CD4-positive, alpha-beta T cell (primary cell): ENCODE measurements at regions not wholly inside any gene's neighbourhood (a gene's known extent, or its start where the extent isn't known, plus 50 kb on each side); places are given as distances from the start of the nearest gene placed in this dataset.
"Not testable (repeated sequence)": the region's sequence is repeated elsewhere in the genome, so short reads cannot be mapped to it uniquely, and the experiment has no call there.

ENCODE experiments used
- ATAC-seq: fragments of 200-7000 bp; cut with Tn5 transposase; one replicate; pipeline ENCODE4 v1.10.0; 2022; ENCODE audit warnings: mild to moderate bottlenecking; ENCODE audit not compliant: poor library complexity
- CTCF ChIA-PET: fragments of 350-600 bp; sonication (Branson Sonifier 250); formaldehyde crosslinking; loops from one replicate; lab custom pipeline; 2021; ENCODE audit warnings: antibody characterized with exemption, inconsistent platforms; lab: Charles Lee
- POLR2A ChIA-PET: fragments of 350-600 bp; sonication (Branson Sonifier 250); formaldehyde crosslinking; loops from one replicate; lab custom pipeline; 2021; ENCODE audit warnings: antibody characterized with exemption, inconsistent platforms; lab: Charles Lee
- DNase-seq, 14 experiments: peaks; one replicate each; pipeline ENCODE4 v3.0.0-alpha.2; 2013 to 2020; ENCODE audit warnings: mixed read lengths in 2 of 14
- H3K27ac ChIP-seq, 2 donors: one replicate each; pipeline versions ENCODE4 v1.5.1 to v1.7.0; 2013; ENCODE audit warnings: low read length in 2 of 2, low read depth in 1 of 2, mild to moderate bottlenecking in 1 of 2
- H3K27me3 ChIP-seq, 2 experiments: 1 replicate in 1 of 2; 2 replicates in 1 of 2; pipeline versions ENCODE4 v1.6.1 to v1.7.0; 2013; ENCODE audit warnings: low read length in 2 of 2, control low read depth in 1 of 2, mild to moderate bottlenecking in 1 of 2, moderate library complexity in 1 of 2; ENCODE audit not compliant: insufficient read depth in 2 of 2, control insufficient read depth in 1 of 2
- H3K36me3 ChIP-seq: one replicate; pipeline ENCODE4 v1.6.1; 2013; ENCODE audit warnings: low read length, control low read depth; ENCODE audit not compliant: insufficient read depth
- H3K4me1 ChIP-seq: one replicate; pipeline ENCODE4 v1.6.1; 2013; ENCODE audit warnings: low read length, control low read depth; ENCODE audit not compliant: insufficient read depth
- H3K4me3 ChIP-seq: one replicate; pipeline ENCODE4 v1.5.1; 2013; ENCODE audit warnings: mild to moderate bottlenecking, low read length, moderate library complexity
- H3K9me3 ChIP-seq, 2 experiments: 1 replicate in 1 of 2; 2 replicates in 1 of 2; pipeline versions ENCODE4 v1.6.1 to v1.7.0; 2013; ENCODE audit warnings: low read length in 2 of 2, mild to moderate bottlenecking in 2 of 2, control low read depth in 1 of 2, moderate library complexity in 1 of 2; ENCODE audit not compliant: control insufficient read depth in 1 of 2, insufficient read depth in 1 of 2
- H3K27ac Mint-ChIP-seq: one replicate; pipeline ENCODE4 v1.8.0; 2020; ENCODE audit warnings: mixed read lengths
- H3K27me3 Mint-ChIP-seq: one replicate; pipeline ENCODE4 v1.8.0; 2021; ENCODE audit warnings: mixed read lengths
- H3K36me3 Mint-ChIP-seq: one replicate; pipeline ENCODE4 v1.8.0; 2021; ENCODE audit warnings: low read depth, mixed read lengths
- H3K4me1 Mint-ChIP-seq: one replicate; pipeline ENCODE4 v1.8.0; 2021; ENCODE audit warnings: low read depth, mixed read lengths
- H3K4me3 Mint-ChIP-seq: one replicate; pipeline ENCODE4 v1.8.0; 2020; ENCODE audit warnings: mild to moderate bottlenecking, mixed read lengths
- H3K9me3 Mint-ChIP-seq: one replicate; pipeline ENCODE4 v1.8.0; 2020; ENCODE audit warnings: mixed read lengths
- intact Hi-C, 2 experiments: fragments of 100-400 bp; cut with DNase I in 1 of 2; cut with micrococcal nuclease in 1 of 2; formaldehyde crosslinking; loops; one replicate each; pipeline versions ENCODE4 v1.15.1 to v1.9.0; 2023 to 2025; cut with DNase I, micrococcal nuclease
- TF ChIP-seq, protein P1 (sequence below): fragments of 200-600 bp; IDR thresholded peaks from one replicate; pipeline ENCODE4 v1.8.0; 2022; ENCODE audit warnings: antibody characterized with exemption, mild to moderate bottlenecking

DNA sequence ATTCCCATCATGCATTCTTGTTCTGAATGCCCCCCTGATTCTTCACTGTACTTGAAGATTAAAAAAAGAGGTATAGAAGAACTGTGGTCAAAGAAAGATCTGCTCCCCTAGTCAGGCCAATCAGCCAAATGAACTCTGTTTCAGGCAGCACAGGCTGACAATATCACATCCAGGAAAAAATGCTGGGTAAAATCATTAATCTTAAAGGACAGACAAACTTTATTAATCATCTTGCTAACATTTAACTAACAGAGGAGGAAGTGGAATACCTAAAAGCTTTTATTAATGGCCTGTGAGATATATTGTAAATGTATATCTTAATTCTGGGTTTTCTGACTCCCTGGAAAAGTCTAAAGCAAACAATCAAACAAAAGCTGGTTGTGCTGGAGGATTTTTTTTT is 660.5 kb upstream of the PRMT6 start:
- ATAC-seq: no peak

DNA sequence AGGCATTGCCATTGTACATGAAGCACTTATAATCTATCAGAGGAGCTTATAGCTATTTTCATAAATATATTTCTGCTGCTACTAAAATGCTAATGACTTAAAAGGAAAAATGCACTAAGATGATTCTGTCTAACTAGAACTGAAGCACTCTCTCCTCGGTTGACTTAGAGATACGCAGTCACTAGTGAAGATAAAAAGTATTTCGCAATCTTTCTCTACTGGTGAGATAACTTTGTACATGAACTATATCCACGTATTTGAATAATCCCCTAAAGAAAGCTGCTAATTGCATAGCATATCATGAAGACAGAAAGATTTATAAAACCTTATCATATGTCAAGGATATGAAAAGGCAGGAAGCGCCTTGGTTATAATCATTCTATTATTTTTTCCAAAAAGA is 658.1 kb upstream of the PRMT6 start:
- peaks cover 9% of the 10 kb centered on the region for H3K9me3 Mint-ChIP-seq
- TF ChIP-seq, protein P1, sequence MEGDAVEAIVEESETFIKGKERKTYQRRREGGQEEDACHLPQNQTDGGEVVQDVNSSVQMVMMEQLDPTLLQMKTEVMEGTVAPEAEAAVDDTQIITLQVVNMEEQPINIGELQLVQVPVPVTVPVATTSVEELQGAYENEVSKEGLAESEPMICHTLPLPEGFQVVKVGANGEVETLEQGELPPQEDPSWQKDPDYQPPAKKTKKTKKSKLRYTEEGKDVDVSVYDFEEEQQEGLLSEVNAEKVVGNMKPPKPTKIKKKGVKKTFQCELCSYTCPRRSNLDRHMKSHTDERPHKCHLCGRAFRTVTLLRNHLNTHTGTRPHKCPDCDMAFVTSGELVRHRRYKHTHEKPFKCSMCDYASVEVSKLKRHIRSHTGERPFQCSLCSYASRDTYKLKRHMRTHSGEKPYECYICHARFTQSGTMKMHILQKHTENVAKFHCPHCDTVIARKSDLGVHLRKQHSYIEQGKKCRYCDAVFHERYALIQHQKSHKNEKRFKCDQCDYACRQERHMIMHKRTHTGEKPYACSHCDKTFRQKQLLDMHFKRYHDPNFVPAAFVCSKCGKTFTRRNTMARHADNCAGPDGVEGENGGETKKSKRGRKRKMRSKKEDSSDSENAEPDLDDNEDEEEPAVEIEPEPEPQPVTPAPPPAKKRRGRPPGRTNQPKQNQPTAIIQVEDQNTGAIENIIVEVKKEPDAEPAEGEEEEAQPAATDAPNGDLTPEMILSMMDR: no peak
- Histone ChIP-seq H3K36me3 (no peaks in the 10 kb centered on the region), H3K9me3 (peaks cover 0 to 4% of the 10 kb centered on the region in 2 experiments), H3K4me1 (no peaks in the 10 kb centered on the region), H3K4me3 (no peak overlapping the region), H3K27ac (no peak overlapping the region), H3K27me3 (no peaks in the 10 kb centered on the region)
- no peaks in the 10 kb centered on the region for H3K4me1 Mint-ChIP-seq
- H3K27me3 Mint-ChIP-seq: no peaks in the 10 kb centered on the region
- DNase-seq (no peak), ATAC-seq (no peak)
- ChIA-PET CTCF (no interaction called here), POLR2A (no interaction called here)
- H3K36me3 Mint-ChIP-seq: no peaks in the 10 kb centered on the region
- H3K4me3 Mint-ChIP-seq: no peak overlapping the region
- intact Hi-C loops: no loop called here
- H3K27ac Mint-ChIP-seq: no peak overlapping the region

More for the DNA sequence above, 660.5 kb upstream of the PRMT6 start:
- peaks cover 0 to 9% of the 10 kb centered on the region in 2 experiments for H3K9me3 ChIP-seq
- Mint-ChIP-seq H3K27ac (no peak overlapping the region), H3K9me3 (peaks cover 6% of the 10 kb centered on the region), H3K4me3 (no peak overlapping the region), H3K27me3 (no peaks in the 10 kb centered on the region), H3K4me1 (no peaks in the 10 kb centered on the region), H3K36me3 (no peaks in the 10 kb centered on the region)
- intact Hi-C loops: no loop called here
- DNase-seq: no peak
- POLR2A ChIA-PET: no interaction called here
- H3K4me1 ChIP-seq: no peaks in the 10 kb centered on the region
- TF ChIP-seq, protein P1: no peak
- no peaks in the 10 kb centered on the region for H3K27me3 ChIP-seq
- CTCF ChIA-PET: no interaction called here
- H3K4me3 ChIP-seq: no peak overlapping the region
- no peak overlapping the region for H3K27ac ChIP-seq
- no peaks in the 10 kb centered on the region for H3K36me3 ChIP-seq

DNA sequence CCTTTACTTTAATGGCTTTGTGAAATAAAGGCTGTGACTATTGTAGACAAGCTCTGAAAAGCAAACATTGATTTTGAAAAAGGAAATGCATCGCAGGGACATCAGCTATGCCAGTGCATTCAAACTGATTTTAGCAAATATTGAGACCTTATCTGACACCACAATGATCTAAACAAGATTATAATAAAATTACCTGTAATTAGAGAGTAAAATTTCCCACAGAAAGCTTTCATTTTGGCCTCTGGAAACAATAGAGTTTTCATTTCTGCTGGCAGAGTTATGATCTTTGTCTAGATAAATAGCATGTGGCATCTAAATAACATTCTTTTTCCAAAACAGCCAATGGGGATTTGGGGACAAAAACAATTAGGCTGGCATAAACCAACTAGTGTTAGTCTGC is 650.4 kb upstream of the PRMT6 start:
- no peaks in the 10 kb centered on the region for H3K36me3 ChIP-seq
- ATAC-seq (no peak), DNase-seq (no peak)
- H3K4me1 Mint-ChIP-seq: no peaks in the 10 kb centered on the region
- H3K4me3 Mint-ChIP-seq: no peak overlapping the region
- H3K4me3 ChIP-seq: no peak overlapping the region
- no peaks in the 10 kb centered on the region for H3K9me3 ChIP-seq
- no peaks in the 10 kb centered on the region for H3K4me1 ChIP-seq
- TF ChIP-seq, protein P1: no peak
- POLR2A ChIA-PET: no interaction called here
- H3K27ac ChIP-seq: no peak overlapping the region
- no peak overlapping the region for H3K27ac Mint-ChIP-seq
- H3K27me3 ChIP-seq: no peaks in the 10 kb centered on the region
- peaks cover 12% of the 10 kb centered on the region for H3K9me3 Mint-ChIP-seq
- intact Hi-C loops: no loop called here
- no peaks in the 10 kb centered on the region for H3K36me3 Mint-ChIP-seq
- CTCF ChIA-PET: no interaction called here
- no peaks in the 10 kb centered on the region for H3K27me3 Mint-ChIP-seq

GRCh38 chr1:106412321-106412720 is 644.2 kb upstream of the PRMT6 start:
- H3K27me3 Mint-ChIP-seq, H3K9me3 Mint-ChIP-seq, H3K27me3 ChIP-seq, H3K36me3 ChIP-seq, CTCF ChIA-PET, ATAC-seq, H3K4me3 Mint-ChIP-seq, H3K4me3 ChIP-seq, H3K27ac Mint-ChIP-seq, intact Hi-C loops, H3K36me3 Mint-ChIP-seq, DNase-seq, H3K4me1 ChIP-seq, H3K27ac ChIP-seq, H3K4me1 Mint-ChIP-seq, POLR2A ChIA-PET, H3K9me3 ChIP-seq: not testable (repeated sequence)
